GM19372 (cell line): ENCODE measurements at regions not wholly inside any gene's neighbourhood (a gene's known extent, or its start where the extent isn't known, plus 50 kb on each side); places are given as distances from the start of the nearest gene placed in this dataset.

ENCODE experiments used
- ATAC-seq: cut with Tn5 transposase; IDR thresholded peaks from one replicate; pipeline ENCODE4 v1.9.1; 2021; ENCODE audit warnings: mild to moderate bottlenecking, low read depth, moderate library complexity; ENCODE audit not compliant: unreplicated experiment

- no peak for ATAC-seq
Measured at GRCh38 chr7:38069052-38069451, 109.0 kb upstream of the STARD3NL start.

GRCh38 chr7:38070718-38071117 is 107.3 kb upstream of the STARD3NL start:
- ATAC-seq, result no peak

GRCh38 chr7:38086857-38087256 is 91.2 kb upstream of the STARD3NL start:
- no peak for ATAC-seq

GRCh38 chr7:38102507-38102906 is 75.5 kb upstream of the STARD3NL start:
- ATAC-seq, result no peak

GRCh38 chr7:38105874-38106483 is 72.1 kb upstream of the STARD3NL start:
- no peak for ATAC-seq

GRCh38 chr7:38107486-38107893 is 70.6 kb upstream of the STARD3NL start:
- ATAC-seq, result peak; percentile 81

GRCh38 chr7:38112075-38112474 is 66.0 kb upstream of the STARD3NL start:
- no peak for ATAC-seq

- no peak for ATAC-seq
Measured at GRCh38 chr7:38120076-38120475, 58.0 kb upstream of the STARD3NL start.

- no peak for ATAC-seq
Measured at GRCh38 chr7:38122501-38122900, 55.5 kb upstream of the STARD3NL start.

- ATAC-seq, result no peak
Measured at GRCh38 chr7:38123494-38123893, 54.6 kb upstream of the STARD3NL start.

GRCh38 chr7:38127216-38128207 is 50.5 kb upstream of the STARD3NL start:
- ATAC-seq, result no peak
